GM23338 (cell line): ENCODE measurements at regions not wholly inside any gene's neighbourhood (a gene's known extent, or its start where the extent isn't known, plus 50 kb on each side); places are given as distances from the start of the nearest gene placed in this dataset.

Experiments
- ATAC-seq: fragments of 200-7000 bp; cut with Tn5 transposase; 3 replicates; pipeline ENCODE4 v1.9.1; 2020
- DNase-seq: peaks from one replicate; pipeline ENCODE4 v3.0.0-alpha.2; 2015; ENCODE audit warnings: low spot score
- H2AFZ ChIP-seq: fragments of 200-600 bp; sonication (generic); 2 replicates; pipeline ENCODE4 v1.8.0; 2016; ENCODE audit warnings: antibody characterized with exemption, mild to moderate bottlenecking, moderate library complexity
- H3F3A ChIP-seq: fragments of 200-600 bp; sonication (generic); replicated peaks from 2 replicates; pipeline ENCODE4 v1.8.0; 2017; ENCODE audit warnings: antibody characterized with exemption, mixed run types, low read depth
- H3K27ac ChIP-seq: fragments of 200-600 bp; sonication (generic); 2 replicates; pipeline ENCODE4 v1.6.1; 2016; ENCODE audit warnings: low read depth
- H3K27me3 ChIP-seq: fragments of 200-600 bp; sonication (generic); 2 replicates; pipeline ENCODE4 v1.8.0; 2016; ENCODE audit warnings: mild to moderate bottlenecking, mixed run types, moderate library complexity; ENCODE audit not compliant: insufficient read depth
- H3K36me3 ChIP-seq: fragments of 200-600 bp; sonication (generic); 2 replicates; pipeline ENCODE4 v1.8.0; 2016; ENCODE audit warnings: mild to moderate bottlenecking; ENCODE audit not compliant: insufficient read depth
- H3K4me1 ChIP-seq: fragments of 200-600 bp; sonication (generic); 2 replicates; pipeline ENCODE4 v1.8.0; 2016; ENCODE audit warnings: mild to moderate bottlenecking, moderate library complexity; ENCODE audit not compliant: insufficient read depth
- H3K4me2 ChIP-seq: fragments of 200-600 bp; sonication (generic); 2 replicates; pipeline ENCODE4 v1.7.1; 2017; ENCODE audit warnings: mixed run types
- H3K4me3 ChIP-seq: fragments of 200-600 bp; sonication (generic); 2 replicates; pipeline ENCODE4 v1.6.1; 2016; ENCODE audit warnings: mixed run types
- H3K79me2 ChIP-seq: fragments of 200-600 bp; sonication (generic); replicated peaks from 2 replicates; pipeline ENCODE4 v1.8.0; 2017; ENCODE audit warnings: mild to moderate bottlenecking; ENCODE audit not compliant: insufficient read depth
- H3K9me2 ChIP-seq: fragments of 200-600 bp; sonication (generic); 2 replicates; pipeline ENCODE4 v1.8.0; 2017; ENCODE audit not compliant: insufficient read depth
- H4K20me1 ChIP-seq: fragments of 200-600 bp; sonication (generic); replicated peaks from 2 replicates; pipeline ENCODE4 v1.8.0; 2017; ENCODE audit warnings: mild to moderate bottlenecking; ENCODE audit not compliant: insufficient read depth
- H3K27ac Mint-ChIP-seq: 2 replicates; pipeline ENCODE4 v1.8.0; 2020; ENCODE audit warnings: inconsistent platforms, mild to moderate bottlenecking, moderate library complexity, mixed read lengths
- H3K27me3 Mint-ChIP-seq: 3 replicates; pipeline ENCODE4 v1.8.0; 2022; ENCODE audit warnings: low read depth, mild to moderate bottlenecking, moderate library complexity, mixed read lengths, inconsistent platforms; ENCODE audit not compliant: insufficient read depth, poor library complexity
- H3K36me3 Mint-ChIP-seq: 3 replicates; pipeline ENCODE4 v1.8.0; 2021; ENCODE audit warnings: low read depth, mild to moderate bottlenecking, inconsistent platforms, moderate library complexity, mixed read lengths
- H3K4me1 Mint-ChIP-seq: 3 replicates; pipeline ENCODE4 v1.8.0; 2020; ENCODE audit warnings: mild to moderate bottlenecking, inconsistent platforms, mixed read lengths
- H3K4me3 Mint-ChIP-seq: 3 replicates; pipeline ENCODE4 v1.8.0; 2021; ENCODE audit warnings: moderate library complexity, mild to moderate bottlenecking, inconsistent platforms, mixed read lengths
- H3K9me3 Mint-ChIP-seq: 3 replicates; pipeline ENCODE4 v1.8.0; 2020; ENCODE audit warnings: moderate library complexity, mild to moderate bottlenecking, inconsistent platforms, mixed read lengths
- CREB1 ChIP-seq: fragments of 250-450 bp; sonication (Bioruptor Pico); IDR thresholded peaks from 2 replicates; pipeline ENCODE4 v1.5.0; 2020; ENCODE audit warnings: low read depth, mild to moderate bottlenecking, moderate library complexity
- EZH2 ChIP-seq: fragments of 200-600 bp; sonication (generic); IDR thresholded peaks from one replicate; pipeline ENCODE4 v1.8.0; 2017; ENCODE audit warnings: antibody characterized with exemption, mild to moderate bottlenecking, low read depth; ENCODE audit not compliant: unreplicated experiment
- NANOG ChIP-seq: IDR thresholded peaks from 2 replicates; pipeline ENCODE4 v1.6.1; 2016; ENCODE audit warnings: antibody characterized with exemption, borderline replicate concordance
- POLR2AphosphoS5 ChIP-seq: IDR thresholded peaks from 2 replicates; pipeline ENCODE4 v1.6.1; 2016; ENCODE audit warnings: antibody characterized with exemption, low read depth
- STAT1 ChIP-seq: IDR thresholded peaks from one replicate; pipeline ENCODE4 v1.6.1; 2016; ENCODE audit warnings: antibody characterized with exemption; ENCODE audit not compliant: unreplicated experiment
- ZNF114 ChIP-seq: fragments of 250-450 bp; sonication (Bioruptor Pico); IDR thresholded peaks from 2 replicates; pipeline ENCODE4 v1.5.0; 2020; ENCODE audit warnings: mild to moderate bottlenecking, moderate library complexity
- ZNF462 ChIP-seq: fragments of 250-450 bp; sonication (Bioruptor Pico); IDR thresholded peaks from 2 replicates; pipeline ENCODE4 v1.5.0; 2020; ENCODE audit warnings: mild to moderate bottlenecking, moderate library complexity
- TF ChIP-seq, protein P1 (sequence below): IDR thresholded peaks from one replicate; pipeline ENCODE4 v1.6.1; 2018; ENCODE audit warnings: antibody characterized with exemption; ENCODE audit not compliant: unreplicated experiment
- TF ChIP-seq, protein P2 (sequence below): IDR thresholded peaks from 2 replicates; pipeline ENCODE4 v1.6.1; 2016; ENCODE audit warnings: antibody characterized with exemption

DNA sequence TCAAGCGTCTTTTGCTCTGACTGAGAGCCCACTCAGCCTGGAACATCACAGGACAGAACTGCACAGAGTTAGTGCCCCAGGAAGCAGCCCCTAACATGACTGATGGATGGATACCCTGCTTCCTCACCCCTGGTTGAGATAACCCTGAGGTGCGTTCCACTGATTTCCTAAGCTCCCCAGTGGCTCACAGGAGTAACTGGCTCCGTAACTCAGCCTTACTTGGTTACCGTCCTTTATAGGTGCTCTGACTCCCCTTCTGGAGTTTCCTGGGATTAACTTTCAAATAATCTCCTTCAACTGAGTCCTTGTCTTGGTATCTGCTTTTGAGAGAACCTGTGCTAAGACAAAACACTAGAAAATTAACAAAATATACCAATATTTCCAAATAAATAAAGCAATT is 449.5 kb downstream of the AGTPBP1 start (continued):
- TF ChIP-seq ZNF462 (CRISPR knock-in tag), result no peak
- TF ChIP-seq, protein P1, sequence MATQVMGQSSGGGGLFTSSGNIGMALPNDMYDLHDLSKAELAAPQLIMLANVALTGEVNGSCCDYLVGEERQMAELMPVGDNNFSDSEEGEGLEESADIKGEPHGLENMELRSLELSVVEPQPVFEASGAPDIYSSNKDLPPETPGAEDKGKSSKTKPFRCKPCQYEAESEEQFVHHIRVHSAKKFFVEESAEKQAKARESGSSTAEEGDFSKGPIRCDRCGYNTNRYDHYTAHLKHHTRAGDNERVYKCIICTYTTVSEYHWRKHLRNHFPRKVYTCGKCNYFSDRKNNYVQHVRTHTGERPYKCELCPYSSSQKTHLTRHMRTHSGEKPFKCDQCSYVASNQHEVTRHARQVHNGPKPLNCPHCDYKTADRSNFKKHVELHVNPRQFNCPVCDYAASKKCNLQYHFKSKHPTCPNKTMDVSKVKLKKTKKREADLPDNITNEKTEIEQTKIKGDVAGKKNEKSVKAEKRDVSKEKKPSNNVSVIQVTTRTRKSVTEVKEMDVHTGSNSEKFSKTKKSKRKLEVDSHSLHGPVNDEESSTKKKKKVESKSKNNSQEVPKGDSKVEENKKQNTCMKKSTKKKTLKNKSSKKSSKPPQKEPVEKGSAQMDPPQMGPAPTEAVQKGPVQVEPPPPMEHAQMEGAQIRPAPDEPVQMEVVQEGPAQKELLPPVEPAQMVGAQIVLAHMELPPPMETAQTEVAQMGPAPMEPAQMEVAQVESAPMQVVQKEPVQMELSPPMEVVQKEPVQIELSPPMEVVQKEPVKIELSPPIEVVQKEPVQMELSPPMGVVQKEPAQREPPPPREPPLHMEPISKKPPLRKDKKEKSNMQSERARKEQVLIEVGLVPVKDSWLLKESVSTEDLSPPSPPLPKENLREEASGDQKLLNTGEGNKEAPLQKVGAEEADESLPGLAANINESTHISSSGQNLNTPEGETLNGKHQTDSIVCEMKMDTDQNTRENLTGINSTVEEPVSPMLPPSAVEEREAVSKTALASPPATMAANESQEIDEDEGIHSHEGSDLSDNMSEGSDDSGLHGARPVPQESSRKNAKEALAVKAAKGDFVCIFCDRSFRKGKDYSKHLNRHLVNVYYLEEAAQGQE, result no peak
- no peak for TF ChIP-seq EZH2
- TF ChIP-seq ZNF114 (CRISPR knock-in tag), result no peak
- TF ChIP-seq CREB1, result no peak
- TF ChIP-seq POLR2AphosphoS5, result no peak
- no peak for TF ChIP-seq NANOG

- H3K27me3 ChIP-seq, result no peaks in the 10 kb centered on the region
- no peak overlapping the region for H2AFZ ChIP-seq
- no peaks in the 10 kb centered on the region for H3K36me3 ChIP-seq
- H3K4me3 ChIP-seq, result no peak overlapping the region
- DNase-seq (no peak), ATAC-seq (no peak)
- H3K4me2 ChIP-seq, result no peak overlapping the region
- H3K9me2 ChIP-seq, result peaks cover 2% of the 10 kb centered on the region; the same call in 1 of the 2 replicates
- no peaks in the 10 kb centered on the region for H3K79me2 ChIP-seq
- no peak overlapping the region for H3K4me3 Mint-ChIP-seq
- H3K4me1 Mint-ChIP-seq, result no peaks in the 10 kb centered on the region; the same call in 2 of the 3 replicates
- no peaks in the 10 kb centered on the region for H3K27me3 Mint-ChIP-seq
- H3K27ac Mint-ChIP-seq, result no peak overlapping the region
- H4K20me1 ChIP-seq, result no peaks in the 10 kb centered on the region
- peaks cover 23% of the 10 kb centered on the region for H3K9me3 Mint-ChIP-seq
- no peak overlapping the region for H3K27ac ChIP-seq
- H3F3A ChIP-seq, result no peaks in the 10 kb centered on the region
- no peaks in the 10 kb centered on the region for H3K4me1 ChIP-seq
- peaks cover 14% of the 10 kb centered on the region for H3K36me3 Mint-ChIP-seq
- TF ChIP-seq NANOG, result no peak
- no peak for TF ChIP-seq STAT1
- TF ChIP-seq, protein P2, sequence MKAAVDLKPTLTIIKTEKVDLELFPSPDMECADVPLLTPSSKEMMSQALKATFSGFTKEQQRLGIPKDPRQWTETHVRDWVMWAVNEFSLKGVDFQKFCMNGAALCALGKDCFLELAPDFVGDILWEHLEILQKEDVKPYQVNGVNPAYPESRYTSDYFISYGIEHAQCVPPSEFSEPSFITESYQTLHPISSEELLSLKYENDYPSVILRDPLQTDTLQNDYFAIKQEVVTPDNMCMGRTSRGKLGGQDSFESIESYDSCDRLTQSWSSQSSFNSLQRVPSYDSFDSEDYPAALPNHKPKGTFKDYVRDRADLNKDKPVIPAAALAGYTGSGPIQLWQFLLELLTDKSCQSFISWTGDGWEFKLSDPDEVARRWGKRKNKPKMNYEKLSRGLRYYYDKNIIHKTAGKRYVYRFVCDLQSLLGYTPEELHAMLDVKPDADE, result no peak
Observed at GRCh38 chr9:85291266-85291665, 450.5 kb downstream of the AGTPBP1 start.
